Pons (tissue), 1 donor: ENCODE measurements at regions not wholly inside any gene's neighbourhood (a gene's known extent, or its start where the extent isn't known, plus 50 kb on each side); places are given as distances from the start of the nearest gene placed in this dataset.
A peak's percentile ranks its signal among the peaks of the same experiment; 100 is the strongest.

ENCODE experiments used
- DNase-seq: peaks from one replicate; pipeline ENCODE4 v3.0.0-alpha.2; 2016; ENCODE audit warnings: low spot score

DNA sequence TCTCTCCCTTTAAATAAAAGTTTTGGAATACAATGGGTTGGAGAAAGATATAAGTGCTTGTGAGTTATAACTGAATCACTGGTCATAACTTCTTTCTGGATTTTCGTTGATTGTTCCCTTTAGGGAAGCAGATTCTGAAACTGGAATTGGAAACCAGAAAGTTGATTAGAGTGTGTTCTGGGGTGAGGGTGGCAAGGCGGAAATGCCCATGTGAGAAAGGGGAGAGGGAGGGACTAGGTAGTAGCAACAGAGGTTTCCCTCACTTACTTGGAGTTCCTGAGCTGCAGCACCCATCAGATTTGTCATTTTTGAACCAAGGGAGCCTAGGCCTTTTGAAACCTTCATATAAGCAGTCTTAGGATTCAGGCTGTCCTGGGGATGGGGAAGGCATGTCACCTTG, 453.4 kb downstream of the KCNJ3 start:
- DNase-seq, result no peak

DNA sequence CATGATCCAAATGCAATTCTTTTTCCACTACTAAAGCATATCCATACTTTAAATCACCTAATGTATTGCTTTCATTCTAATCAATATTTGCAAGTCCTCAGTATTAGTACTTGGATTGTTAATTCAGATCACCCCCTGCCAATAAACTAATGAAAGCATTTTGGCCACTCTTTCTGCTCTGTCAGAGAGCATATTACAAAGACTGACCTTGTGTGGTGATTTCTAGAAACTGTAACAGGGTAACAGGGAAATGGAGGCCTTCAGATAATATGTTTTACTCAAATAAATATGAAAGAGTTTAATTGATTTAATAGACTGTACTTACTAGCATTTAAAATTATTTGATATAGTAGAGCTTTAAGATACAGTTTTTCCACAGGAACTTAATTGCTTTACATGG, 453.0 kb downstream of the KCNJ3 start:
- no peak for DNase-seq

DNA sequence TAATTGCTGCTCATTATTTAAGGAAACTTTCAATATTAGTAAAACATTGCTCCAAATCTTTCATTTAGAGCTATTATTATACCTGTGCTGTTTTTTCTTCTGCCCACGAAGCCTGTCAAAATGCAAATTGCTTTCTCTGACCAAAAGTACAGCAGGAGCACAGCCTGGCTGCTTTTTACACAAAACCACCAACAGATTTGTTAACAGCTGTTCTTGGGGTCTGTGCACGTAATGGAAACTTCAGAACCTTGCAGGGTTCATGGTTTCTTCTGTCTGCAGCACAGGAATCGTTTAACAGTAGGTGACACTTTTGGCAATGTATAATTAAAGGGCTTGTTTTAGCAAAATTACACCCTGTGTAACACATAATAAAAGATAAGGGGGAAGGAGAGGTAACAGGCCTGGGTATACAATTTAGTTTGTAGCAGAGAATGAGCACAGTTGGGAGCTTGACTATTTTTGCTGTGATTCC, 447.3 kb downstream of the KCNJ3 start:
- DNase-seq, result no peak

DNA sequence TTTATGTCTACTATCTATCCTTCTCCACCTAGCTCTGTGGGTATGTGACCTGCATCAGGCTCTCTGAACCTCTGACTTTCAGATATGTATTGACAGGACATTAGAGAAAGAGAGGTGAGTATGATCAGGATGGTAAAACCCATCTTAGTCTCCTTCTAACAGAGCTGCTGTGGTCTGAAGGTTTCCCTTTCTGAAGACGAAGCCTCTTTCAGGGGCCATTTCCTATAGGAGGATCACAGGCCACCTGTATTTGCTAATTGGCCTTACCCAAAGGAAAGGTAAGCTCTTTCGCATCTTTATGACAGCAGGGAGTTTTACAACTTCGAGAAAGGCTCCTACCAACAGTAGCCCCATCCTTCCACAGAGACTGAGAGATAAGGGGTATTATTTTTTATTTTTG, 442.9 kb downstream of the KCNJ3 start:
- DNase-seq, result no peak

DNA sequence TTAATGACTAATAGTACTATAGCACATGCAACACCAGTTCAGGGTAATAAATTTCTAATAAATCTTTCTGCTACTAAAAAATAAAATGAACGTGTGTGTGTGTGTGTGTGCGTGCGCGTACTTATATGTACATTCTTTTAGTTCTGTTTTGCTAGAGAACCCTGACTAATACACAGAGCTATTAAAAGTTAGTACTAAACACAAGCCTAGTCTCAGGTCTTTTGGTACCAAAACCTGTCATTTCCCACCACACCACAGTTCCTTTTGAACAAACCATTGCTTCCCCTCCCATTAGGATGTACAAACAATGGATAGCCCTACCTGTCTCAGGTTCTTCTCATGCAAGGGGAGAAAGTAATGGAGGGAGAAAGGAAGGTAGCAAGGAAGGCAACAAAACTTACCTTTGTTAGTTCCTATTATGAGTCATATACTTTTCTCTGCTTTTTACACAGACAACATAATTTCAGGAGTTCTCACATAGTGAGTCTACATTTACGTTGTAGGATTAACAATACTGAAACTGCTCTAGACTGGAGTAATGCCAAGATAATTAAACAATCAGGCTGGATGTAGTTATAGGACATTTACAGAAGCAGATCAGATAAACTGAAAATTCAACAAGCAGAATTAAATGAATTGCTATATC, 427.2 kb downstream of the KCNJ3 start:
- no peak for DNase-seq

DNA sequence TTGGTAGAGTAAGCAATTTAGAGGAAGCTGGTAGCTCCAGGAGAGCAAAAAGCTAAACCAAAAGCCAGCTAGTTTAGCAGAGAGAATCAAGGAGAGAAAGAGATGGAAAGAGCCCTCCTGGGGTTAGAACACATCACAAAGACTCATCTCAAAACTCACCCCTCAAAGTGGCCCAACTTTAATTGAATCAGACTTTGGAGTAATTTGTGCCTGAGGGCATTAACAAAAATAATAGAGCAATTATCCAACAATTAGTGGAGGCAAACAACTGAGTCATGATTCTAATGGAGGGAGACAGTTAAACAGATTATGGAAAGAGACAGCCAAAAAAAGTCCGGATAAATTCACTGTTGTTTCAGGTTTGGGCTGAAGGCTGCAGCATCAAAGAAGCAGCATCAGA, 417.4 kb downstream of the KCNJ3 start:
- DNase-seq, result no peak

DNA sequence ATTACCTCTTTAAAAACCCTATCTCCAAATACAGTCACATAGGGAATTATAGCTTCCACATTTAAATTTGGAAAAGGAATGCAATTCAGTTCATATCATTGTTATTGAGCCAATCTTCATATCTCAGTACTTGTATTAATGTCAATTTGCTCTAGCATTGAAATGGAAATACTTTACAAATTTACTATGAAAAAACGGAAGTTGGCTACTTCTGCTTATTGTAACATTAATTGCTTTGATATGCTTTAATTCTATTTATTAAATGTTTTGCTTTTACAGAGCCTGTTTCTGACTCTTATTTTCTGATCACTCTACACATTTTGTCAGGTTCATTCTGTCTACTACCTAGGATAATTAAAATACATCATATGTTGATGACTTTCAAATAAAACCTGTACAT, 412.6 kb downstream of the KCNJ3 start:
- no peak for DNase-seq

DNA sequence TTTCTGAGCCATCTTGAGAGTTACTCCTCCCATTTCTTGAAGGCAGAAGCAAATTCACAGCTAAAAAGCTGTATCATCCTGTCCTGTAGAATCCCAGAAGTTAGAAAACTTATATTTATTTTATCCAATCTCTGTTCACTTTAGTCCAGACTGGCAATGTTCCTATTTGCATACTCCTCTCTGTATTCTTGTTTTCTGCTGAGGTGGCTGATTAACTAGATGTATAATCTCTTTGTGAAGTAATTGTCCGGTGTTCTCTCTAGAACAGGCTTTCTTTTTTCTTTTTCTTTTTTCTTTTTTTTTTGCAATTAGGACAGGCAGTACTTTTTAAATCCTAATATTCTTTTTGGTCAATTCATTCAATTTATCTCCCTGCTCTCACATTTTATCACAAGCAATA, 411.0 kb downstream of the KCNJ3 start:
- DNase-seq, result no peak

DNA sequence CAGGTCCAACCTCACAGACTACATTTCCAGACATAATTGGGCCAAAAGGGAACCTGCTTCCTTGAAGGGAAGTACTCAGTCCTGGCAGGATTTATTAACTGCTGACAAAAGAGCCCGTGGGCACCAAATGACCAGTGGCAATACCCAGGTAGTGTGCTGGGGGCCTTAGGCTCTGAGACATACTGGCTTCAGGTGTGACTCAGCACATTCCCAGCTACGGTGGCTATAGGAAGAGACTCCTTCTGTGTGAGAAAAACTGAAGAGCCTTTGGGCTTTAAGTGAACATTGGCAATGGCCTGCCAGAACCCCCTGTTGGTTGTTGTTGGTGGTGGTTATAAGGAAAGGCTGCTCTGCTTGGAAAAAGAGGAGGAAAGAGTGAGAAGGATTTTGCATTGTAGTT, 401.8 kb downstream of the KCNJ3 start:
- no peak for DNase-seq

DNA sequence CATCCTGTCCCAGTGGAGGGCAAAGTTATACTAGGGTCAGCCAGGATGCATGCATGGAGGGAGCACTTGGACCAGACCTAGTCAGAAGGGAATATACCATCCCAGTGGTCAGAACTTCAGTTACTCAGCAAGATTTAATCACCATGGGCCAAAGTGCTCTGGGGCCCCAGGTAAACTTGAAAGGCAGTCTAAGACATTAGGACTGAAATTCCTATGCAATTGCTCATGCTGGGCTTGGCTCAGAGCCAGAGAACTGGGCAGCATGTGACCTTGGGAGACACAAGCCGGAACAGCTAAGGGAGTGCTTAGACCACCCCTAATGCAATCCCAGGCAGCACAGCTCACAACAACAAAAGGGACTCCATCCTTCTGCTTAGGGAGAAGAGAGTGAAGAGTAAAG, 401.3 kb downstream of the KCNJ3 start:
- DNase-seq, result no peak

DNA sequence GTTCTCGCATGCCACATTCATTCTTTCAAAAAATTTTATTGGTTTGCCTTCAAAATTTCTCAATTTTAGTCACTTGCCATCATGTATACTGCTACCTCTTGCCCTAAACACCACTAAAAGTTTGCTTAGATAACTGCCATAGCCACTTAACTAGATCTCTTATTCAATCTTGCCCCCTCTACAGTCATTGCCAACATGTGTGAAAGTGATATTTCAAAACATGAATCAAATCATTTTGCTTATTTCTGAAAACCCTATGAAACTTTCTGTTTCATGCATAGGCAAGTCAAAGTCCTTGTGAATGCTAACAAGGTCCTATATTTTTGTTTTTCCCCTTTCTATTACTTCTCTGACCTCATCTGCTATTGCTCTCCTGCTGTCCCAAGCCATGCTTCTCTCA, 397.1 kb downstream of the KCNJ3 start:
- no peak for DNase-seq

DNA sequence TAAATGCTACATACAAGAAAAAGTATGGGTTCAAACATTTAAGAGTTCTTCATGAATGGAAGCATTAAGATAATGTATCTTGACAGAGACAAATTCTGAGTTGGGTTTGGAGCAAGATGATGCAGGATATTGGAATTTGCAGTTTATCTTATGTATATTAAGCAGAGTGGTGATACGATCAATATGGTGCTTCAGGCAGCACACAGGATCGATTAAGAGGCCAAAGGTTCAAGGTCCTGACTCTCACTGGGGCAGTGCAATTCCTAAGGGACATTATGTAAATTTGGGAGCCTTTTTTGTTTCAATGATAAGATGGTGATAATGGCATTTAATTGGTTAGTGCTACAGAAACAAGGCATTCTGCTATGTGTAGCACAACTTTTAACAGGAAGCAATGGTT, 381.9 kb downstream of the KCNJ3 start:
- no peak for DNase-seq

DNA sequence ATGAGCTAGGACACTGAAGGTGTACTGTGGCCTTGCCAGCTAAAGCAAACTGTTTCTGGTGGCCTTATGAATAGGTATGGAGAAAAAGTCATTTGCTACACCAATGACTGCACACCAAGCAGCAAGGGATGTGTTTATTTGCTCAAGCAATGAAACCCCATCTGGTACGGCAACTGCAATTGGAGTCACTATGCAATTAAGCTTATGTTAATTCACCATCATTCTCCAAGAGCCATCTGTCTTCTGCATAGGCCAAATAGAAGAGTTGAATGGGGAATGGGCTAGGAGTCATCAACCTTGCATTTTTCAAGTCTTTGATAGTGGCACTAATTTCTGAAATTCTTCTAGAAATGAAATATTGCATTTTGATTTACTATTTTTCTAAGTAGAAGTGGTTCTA, 372.0 kb downstream of the KCNJ3 start:
- DNase-seq, result no peak

DNA sequence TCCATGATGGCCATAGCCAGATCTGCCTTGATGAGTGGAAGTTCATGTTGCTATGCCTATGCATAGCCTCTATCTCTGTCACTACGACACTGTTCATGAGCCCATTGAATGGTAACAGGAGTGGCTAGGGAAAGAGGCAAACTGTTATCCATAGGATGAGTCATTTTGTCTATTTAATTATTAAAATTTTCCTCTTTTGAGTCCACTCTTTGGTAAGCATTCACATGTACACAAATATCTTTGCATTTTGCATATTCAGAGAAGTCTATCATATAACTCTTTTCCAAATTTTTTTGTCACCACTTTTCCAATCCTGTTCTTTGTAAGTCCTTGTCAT, 364.4 kb downstream of the KCNJ3 start:
- DNase-seq, result no peak

DNA sequence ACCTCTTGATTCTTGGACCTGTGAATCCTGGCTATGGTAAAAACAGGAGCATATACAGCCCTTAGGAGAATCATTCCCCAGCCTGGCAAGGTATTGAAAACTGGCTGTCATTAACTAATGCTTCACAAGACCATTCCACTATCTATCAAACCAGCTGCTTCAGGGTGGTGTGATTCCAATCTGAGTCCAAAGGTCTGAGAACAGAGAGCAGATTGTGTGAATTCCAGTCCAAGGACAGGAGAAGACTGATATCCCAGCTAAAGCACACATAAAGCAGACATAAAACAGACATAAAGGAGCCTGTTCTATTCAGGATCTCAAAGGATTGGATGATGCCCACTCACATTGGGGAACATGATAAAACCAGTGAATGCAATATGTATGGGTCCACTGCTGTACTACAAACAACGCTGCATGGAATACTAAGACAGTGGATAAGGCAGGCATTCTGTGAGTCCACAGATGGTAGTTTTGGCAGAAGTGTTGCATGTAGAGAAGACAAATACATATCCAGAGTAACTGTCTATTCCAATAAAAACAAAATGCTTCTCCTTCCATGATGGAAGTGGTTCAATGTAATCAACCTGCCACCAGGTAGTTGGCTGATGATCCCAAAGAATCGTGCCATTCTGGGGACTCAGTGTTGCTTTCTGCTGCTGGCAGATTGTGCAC, 363.9 kb downstream of the KCNJ3 start:
- no peak for DNase-seq

DNA sequence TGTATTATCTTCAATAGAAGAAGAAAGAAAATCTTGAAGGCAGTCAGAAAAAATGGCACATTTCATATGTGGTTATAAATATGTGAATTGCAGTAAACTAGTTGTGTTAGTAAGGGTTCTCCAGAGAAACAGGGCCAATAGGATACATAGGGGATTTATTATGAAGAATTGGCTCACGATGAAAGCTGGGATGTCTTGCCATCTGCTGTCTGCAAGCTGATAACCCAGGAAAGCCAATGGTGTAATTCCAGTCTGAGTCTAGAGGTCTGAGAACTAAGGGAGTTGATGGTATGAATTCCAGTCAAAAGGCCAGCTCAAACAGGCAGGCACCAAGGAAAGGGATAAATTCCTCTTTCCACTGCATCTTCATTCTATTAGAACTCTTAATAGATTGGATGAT, 362.4 kb downstream of the KCNJ3 start:
- no peak for DNase-seq

DNA sequence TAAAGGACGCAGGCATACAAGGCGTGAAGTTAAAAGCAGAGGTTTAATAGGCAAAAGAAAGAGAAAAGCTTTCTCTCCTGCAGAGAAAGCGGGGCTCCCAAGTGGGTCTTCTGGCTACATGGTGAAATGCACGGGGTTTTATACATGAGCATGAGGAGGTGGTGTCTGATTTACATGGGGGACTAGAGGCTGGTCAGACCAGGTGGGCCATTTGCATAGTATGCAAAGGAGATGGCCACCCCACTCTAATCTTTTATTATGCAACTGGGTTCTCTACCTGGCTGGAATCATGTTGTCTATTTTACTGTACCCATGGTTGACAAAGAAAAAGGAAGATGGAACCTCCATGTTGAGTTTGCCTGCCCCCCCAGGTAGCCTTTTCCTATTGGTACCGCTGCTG, 356.2 kb downstream of the KCNJ3 start:
- DNase-seq, result no peak

DNA sequence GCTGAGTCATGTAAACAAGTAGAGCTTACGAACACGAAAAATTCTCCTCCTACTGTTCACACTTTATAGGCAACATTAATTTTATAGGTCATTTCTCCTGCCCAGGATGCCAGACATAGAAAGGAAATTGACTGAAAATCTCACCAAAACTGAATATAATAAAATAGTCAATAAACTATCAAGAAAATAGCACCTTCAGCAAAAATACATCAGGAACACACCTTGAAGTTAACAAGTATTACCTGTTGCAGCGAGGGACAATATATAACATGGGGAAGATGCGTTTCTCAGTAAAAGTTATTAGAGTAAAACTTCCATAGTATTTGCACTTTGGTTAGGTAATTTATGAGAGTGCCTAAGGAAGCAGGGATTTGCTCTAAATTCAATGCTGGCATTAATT, 344.6 kb downstream of the KCNJ3 start:
- DNase-seq, result no peak

DNA sequence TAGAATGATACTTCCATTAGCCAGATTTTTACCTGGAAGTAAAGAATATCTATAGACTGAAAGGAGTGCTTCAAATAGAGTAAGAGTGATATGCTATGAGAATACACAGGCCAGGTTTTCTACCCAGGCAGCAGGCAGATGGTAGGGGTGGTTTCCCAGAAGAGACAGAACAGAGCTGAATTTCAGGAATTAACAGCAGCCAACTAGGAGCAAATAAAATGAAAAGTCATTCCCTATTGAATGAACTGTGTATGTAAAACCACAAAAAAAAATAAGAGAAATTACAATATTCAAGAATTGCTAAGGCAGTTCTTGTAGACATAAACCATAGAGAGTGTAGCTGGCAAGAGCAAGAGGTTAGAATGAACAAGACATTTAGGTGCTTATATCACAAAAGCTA, 336.8 kb downstream of the KCNJ3 start:
- DNase-seq, result no peak

DNA sequence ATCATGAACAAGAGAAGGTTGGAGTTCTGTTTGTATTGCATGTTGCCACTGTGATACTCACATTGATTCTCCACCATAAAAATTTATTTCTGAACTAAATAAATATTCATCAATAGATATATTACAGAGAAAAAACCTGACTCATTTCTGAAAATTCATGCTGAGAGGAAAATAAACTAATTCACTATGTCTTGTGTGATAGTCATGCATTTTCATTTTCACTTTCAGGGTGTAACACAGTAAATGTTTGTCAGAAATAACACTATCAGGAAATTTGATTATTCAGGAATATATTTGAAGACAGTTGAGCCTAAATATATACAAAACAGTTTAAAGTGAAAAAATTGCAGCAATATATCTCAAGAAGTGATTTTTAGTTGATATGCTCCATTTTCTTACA, 335.2 kb downstream of the KCNJ3 start:
- DNase-seq, result no peak

DNA sequence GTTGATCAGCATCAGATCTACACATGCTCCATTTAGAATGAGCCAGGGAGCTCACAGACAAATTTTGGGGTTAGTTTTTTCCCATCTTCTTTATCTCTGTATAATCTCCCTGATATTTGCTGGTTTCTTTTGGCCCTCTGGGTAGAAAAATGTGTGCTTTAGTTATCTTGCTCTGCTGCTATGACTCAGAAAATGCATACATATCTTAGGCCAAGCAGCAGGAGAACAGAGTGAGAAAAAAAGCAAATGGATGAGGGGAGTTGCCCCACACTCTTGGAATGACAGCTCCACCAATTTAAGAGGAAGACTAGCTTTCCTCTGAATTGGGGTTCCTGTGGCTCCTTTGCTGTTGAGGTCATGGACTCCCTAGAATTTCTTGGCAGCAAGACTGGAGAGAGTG, 331.8 kb downstream of the KCNJ3 start:
- no peak for DNase-seq

DNA sequence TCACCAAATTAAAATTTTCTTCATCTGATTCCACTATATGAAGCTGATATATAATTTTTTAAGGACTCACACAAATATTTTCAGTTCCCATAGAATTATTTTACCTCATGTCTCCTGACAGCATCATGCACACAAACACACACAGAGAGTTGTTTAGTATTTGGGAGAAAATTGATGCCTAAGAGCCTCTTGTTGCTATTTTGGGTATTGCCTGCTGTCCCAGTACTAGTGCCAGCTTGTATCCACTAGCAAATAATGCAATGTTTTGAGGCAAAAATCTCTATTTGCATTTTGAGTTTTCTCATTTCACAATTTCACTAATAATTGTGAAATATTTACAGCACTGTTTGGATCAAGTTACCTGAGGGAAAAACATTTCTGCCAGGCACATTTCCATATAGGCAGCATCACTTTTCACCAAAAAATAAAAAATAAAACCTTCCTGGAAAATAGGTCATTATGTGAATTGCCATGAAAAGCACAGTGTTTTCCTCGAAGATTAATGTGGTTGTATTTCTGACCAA, 328.2 kb downstream of the KCNJ3 start:
- DNase-seq, result peak; percentile 40

DNA sequence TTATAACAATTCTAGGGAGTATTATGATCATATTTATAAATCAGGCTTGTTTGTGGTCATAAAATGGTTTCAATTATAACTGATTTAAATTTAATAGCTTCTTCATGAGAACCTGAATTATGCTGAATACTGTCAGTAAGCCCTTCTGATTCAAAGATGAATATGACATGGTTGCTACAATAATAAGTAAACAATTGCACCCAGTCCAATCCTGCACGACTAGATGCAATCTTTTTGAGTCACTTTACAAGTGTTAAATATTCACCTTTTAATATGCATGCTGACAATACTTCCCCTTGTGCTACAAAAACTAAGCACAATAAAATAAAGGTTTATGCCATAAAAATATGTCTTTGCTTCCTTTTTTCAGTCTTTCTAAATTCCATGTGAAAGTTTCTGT, 325.2 kb downstream of the KCNJ3 start:
- DNase-seq, result no peak

DNA sequence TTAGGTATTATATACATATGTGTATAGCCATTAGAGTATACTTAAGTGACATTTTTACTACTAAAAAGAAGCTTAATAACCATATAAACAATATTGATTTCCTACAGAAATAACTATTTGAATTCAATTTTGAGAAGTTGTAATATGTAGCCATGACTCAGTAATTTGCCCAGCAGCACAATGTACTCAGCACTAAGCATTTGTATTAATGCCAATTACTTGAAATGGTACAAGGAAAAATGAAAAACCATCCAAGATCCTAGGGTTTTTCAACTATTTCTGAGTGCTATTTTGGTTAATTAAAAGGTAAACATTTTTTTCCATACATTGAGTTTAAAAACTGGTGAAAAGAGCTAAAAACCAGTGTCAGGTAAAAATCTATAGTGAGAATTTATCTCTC, 324.0 kb downstream of the KCNJ3 start:
- no peak for DNase-seq
